Right atrium auricular region (tissue), 2 donors: ENCODE measurements at regions not wholly inside any gene's neighbourhood (a gene's known extent, or its start where the extent isn't known, plus 50 kb on each side); places are given as distances from the start of the nearest gene placed in this dataset.
A peak's percentile ranks its signal among the peaks of the same experiment; 100 is the strongest.

Experiments used
- DNase-seq: peaks from one replicate; pipeline ENCODE4 v3.0.0-alpha.2; 2019; ENCODE audit warnings: low spot score
- H3K27ac ChIP-seq, 2 donors: fragments of 200-600 bp; sonication (generic); 1 replicate in 1 of 2; 2 replicates in 1 of 2; pipeline ENCODE4 v1.5.1; 2016 to 2019
- H3K27me3 ChIP-seq, 2 donors: fragments of 200-600 bp; sonication (generic); one replicate each; pipeline versions ENCODE4 v1.5.1 to v1.6.0; 2017 to 2019
- H3K36me3 ChIP-seq: fragments of 200-600 bp; sonication (generic); one replicate; pipeline ENCODE4 v1.5.1; 2016
- H3K4me1 ChIP-seq, 2 donors: fragments of 200-600 bp; sonication (generic); one replicate each; pipeline versions ENCODE4 v1.5.1 to v1.6.0; 2017 to 2019
- H3K4me3 ChIP-seq, 2 donors: fragments of 200-600 bp; sonication (generic); 1 replicate in 1 of 2; 2 replicates in 1 of 2; pipeline ENCODE4 v1.5.1; 2017 to 2019; ENCODE audit warnings: mild to moderate bottlenecking in 1 of 2, moderate library complexity in 1 of 2
- H3K9me3 ChIP-seq, 2 donors: fragments of 200-600 bp; sonication (generic); one replicate each; pipeline ENCODE4 v1.5.1; 2019
- CTCF ChIP-seq, 2 donors: fragments of 200-600 bp; sonication (generic); IDR thresholded peaks; one replicate each; pipeline ENCODE4 v1.5.1; 2019; ENCODE audit warnings: antibody characterized with exemption in 2 of 2

GRCh38 chr4:149031399-149031798, 589.2 kb upstream of the NR3C2 start:
- DNase-seq, result no peak
- no peak overlapping the region for H3K4me3 ChIP-seq
- no peaks in the 10 kb centered on the region for H3K9me3 ChIP-seq
- TF ChIP-seq CTCF (IDR thresholded peaks at IDR 0.05), result peak in 1 of 2 donors; percentile 55
- no peaks in the 10 kb centered on the region for H3K4me1 ChIP-seq
- H3K27me3 ChIP-seq, result no peaks in the 10 kb centered on the region
- H3K36me3 ChIP-seq, result no peaks in the 10 kb centered on the region
- H3K27ac ChIP-seq, result no peak overlapping the region

DNA sequence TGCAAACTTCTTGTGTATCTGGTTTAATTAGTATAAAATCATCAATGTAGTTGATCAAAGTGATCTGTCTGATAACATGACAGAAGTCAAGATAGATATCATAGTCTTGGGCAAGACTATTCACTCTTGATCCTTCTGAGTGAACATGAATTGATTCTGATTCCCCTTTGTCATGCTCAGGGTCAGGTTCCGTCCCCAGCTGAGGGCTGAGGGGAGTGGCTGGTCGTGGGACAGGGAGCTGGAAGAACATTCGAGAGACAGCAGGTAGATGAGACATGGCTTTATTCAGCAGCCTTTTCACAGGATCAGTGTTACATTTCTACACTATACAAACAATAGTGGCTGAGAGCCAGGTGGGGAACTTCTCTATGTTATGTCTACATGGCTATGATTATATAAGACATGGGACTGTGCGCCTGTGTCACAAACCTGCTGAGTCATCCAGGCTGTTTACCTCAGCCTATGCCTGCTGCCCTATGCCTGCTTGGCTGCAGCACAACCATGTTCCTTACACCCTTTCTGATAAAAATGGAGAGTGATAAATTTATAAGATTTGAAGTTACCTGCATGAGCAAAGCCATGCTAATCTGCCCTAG, 586.9 kb upstream of the NR3C2 start:
- DNase-seq, result no peak
- Histone ChIP-seq H3K27me3 (no peaks in the 10 kb centered on the region), H3K4me1 (no peaks in the 10 kb centered on the region), H3K27ac (no peak overlapping the region), H3K9me3 (no peaks in the 10 kb centered on the region), H3K36me3 (no peaks in the 10 kb centered on the region), H3K4me3 (no peak overlapping the region)
- no peak for TF ChIP-seq CTCF (IDR thresholded peaks at IDR 0.05)

GRCh38 chr4:149026696-149027095, 584.5 kb upstream of the NR3C2 start:
- no peak for TF ChIP-seq CTCF (IDR thresholded peaks at IDR 0.05)
- Histone ChIP-seq H3K4me3 (no peak overlapping the region), H3K27ac (no peak overlapping the region), H3K9me3 (no peaks in the 10 kb centered on the region), H3K4me1 (no peaks in the 10 kb centered on the region), H3K36me3 (no peaks in the 10 kb centered on the region), H3K27me3 (no peaks in the 10 kb centered on the region)
- DNase-seq, result no peak

GRCh38 chr4:149017002-149017734, 575.0 kb upstream of the NR3C2 start:
- TF ChIP-seq CTCF (IDR thresholded peaks at IDR 0.05), result no peak
- Histone ChIP-seq H3K36me3 (no peaks in the 10 kb centered on the region), H3K4me1 (no peaks in the 10 kb centered on the region), H3K27me3 (no peaks in the 10 kb centered on the region), H3K27ac (no peak overlapping the region), H3K4me3 (no peak overlapping the region), H3K9me3 (no peaks in the 10 kb centered on the region)
- no peak for DNase-seq

- H3K27ac ChIP-seq, result no peak overlapping the region
- no peaks in the 10 kb centered on the region for H3K9me3 ChIP-seq
- H3K4me1 ChIP-seq, result no peaks in the 10 kb centered on the region
- no peaks in the 10 kb centered on the region for H3K27me3 ChIP-seq
- DNase-seq, result no peak
- H3K36me3 ChIP-seq, result no peaks in the 10 kb centered on the region
- H3K4me3 ChIP-seq, result no peak overlapping the region
- no peak for TF ChIP-seq CTCF (IDR thresholded peaks at IDR 0.05)
Measured at GRCh38 chr4:149009223-149009622, 567.0 kb upstream of the NR3C2 start.
